Loucy (cell line): ENCODE measurements at regions not wholly inside any gene's neighbourhood (a gene's known extent, or its start where the extent isn't known, plus 50 kb on each side); places are given as distances from the start of the nearest gene placed in this dataset.
"Not testable (repeated sequence)": the region's sequence is repeated elsewhere in the genome, so short reads cannot be mapped to it uniquely, and the experiment has no call there.

Source experiments
- H2AFZ ChIP-seq: fragments of 200-600 bp; sonication (generic); 2 replicates; pipeline ENCODE4 v1.6.0; 2016; ENCODE audit warnings: antibody characterized with exemption, mild to moderate bottlenecking, low read length, moderate library complexity
- H3F3A ChIP-seq: fragments of 200-600 bp; 2 replicates; pipeline ENCODE4 v1.6.0; 2016; ENCODE audit warnings: antibody characterized with exemption, low read depth, mild to moderate bottlenecking
- H3K27me3 ChIP-seq: fragments of 200-600 bp; sonication (generic); 2 replicates; pipeline ENCODE4 v1.6.1; 2014; ENCODE audit warnings: low read length, mild to moderate bottlenecking; ENCODE audit not compliant: insufficient read depth, poor library complexity, severe bottlenecking
- H3K36me3 ChIP-seq: fragments of 200-600 bp; sonication (generic); 2 replicates; pipeline ENCODE4 v1.6.1; 2016; ENCODE audit warnings: low read length; ENCODE audit not compliant: insufficient read depth
- H3K4me1 ChIP-seq: fragments of 200-600 bp; sonication (generic); 2 replicates; pipeline ENCODE4 v1.5.1; 2014; ENCODE audit warnings: low read length, mild to moderate bottlenecking; ENCODE audit not compliant: insufficient read depth, poor library complexity, severe bottlenecking
- H3K4me2 ChIP-seq: fragments of 200-600 bp; sonication (generic); 2 replicates; pipeline ENCODE4 v1.6.0; 2014; ENCODE audit warnings: antibody characterized with exemption, low read length, low read depth, mild to moderate bottlenecking; ENCODE audit not compliant: poor library complexity, severe bottlenecking
- H3K4me3 ChIP-seq: fragments of 200-600 bp; sonication (generic); 2 replicates; pipeline ENCODE4 v1.5.1; 2014; ENCODE audit warnings: low read length, mild to moderate bottlenecking, mixed read lengths; ENCODE audit not compliant: poor library complexity, severe bottlenecking
- H3K79me2 ChIP-seq: fragments of 200-600 bp; sonication (generic); 2 replicates; pipeline ENCODE4 v1.6.1; 2014; ENCODE audit warnings: low read length; ENCODE audit not compliant: insufficient read depth
- H3K9ac ChIP-seq: fragments of 200-600 bp; sonication (generic); 2 replicates; pipeline ENCODE4 v1.6.0; 2014; ENCODE audit warnings: mild to moderate bottlenecking, low read depth, low read length, moderate library complexity; ENCODE audit not compliant: poor library complexity, severe bottlenecking
- H3K9me2 ChIP-seq: fragments of 200-600 bp; sonication (generic); replicated peaks from 2 replicates; pipeline ENCODE4 v1.6.1; 2016; ENCODE audit warnings: low read depth, low read length, mixed read lengths
- H3K9me3 ChIP-seq: fragments of 200-600 bp; sonication (generic); 2 replicates; pipeline ENCODE4 v1.6.1; 2014; ENCODE audit warnings: mild to moderate bottlenecking, antibody characterized with exemption, low read length, low read depth; ENCODE audit not compliant: insufficient read depth
- H4K20me1 ChIP-seq: fragments of 200-600 bp; sonication (generic); 2 replicates; pipeline ENCODE4 v1.6.0; 2014; ENCODE audit warnings: antibody characterized with exemption, low read length, mild to moderate bottlenecking; ENCODE audit not compliant: insufficient read depth, poor library complexity, severe bottlenecking
- EZH2phosphoT487 ChIP-seq: fragments of 200-600 bp; IDR thresholded peaks from 2 replicates; pipeline ENCODE4 v1.6.1; 2018; ENCODE audit warnings: antibody characterized with exemption, mild to moderate bottlenecking, moderate library complexity, borderline replicate concordance
- TF ChIP-seq, protein P1 (sequence below): fragments of 200-600 bp; sonication (generic); conservative IDR thresholded peaks from 2 replicates; pipeline ENCODE4 v1.5.1; 2014; ENCODE audit warnings: mild to moderate bottlenecking, antibody characterized with exemption, low read length

DNA sequence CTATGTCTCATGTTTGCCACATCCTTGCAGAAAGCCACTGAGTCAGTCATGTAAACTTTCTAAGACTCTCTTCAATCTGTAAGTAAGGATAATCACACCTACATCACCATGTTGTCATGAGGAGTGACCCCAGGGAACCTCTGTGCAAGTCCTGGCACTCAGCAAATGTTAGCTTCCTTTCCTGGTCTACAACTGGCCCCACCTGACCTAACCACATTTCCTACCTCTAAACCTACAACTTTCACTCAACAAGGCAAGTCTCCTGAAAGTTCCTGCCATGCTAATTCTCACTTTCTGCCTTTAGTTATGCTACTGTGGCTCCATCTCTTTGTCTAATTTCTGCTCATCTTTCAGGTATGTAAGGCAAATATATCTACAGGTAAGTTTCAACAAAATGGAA lies 72.3 kb upstream of the SEM1 start:
- no peaks in the 10 kb centered on the region for H3K4me1 ChIP-seq
- H3K9me3 ChIP-seq, result no peaks in the 10 kb centered on the region
- no peaks in the 10 kb centered on the region for H3K79me2 ChIP-seq
- H3K4me3 ChIP-seq, result no peak overlapping the region
- H3K9me2 ChIP-seq, result no peaks in the 10 kb centered on the region
- H3K27me3 ChIP-seq, result no peaks in the 10 kb centered on the region
- TF ChIP-seq EZH2phosphoT487, result no peak
- TF ChIP-seq, protein P1, sequence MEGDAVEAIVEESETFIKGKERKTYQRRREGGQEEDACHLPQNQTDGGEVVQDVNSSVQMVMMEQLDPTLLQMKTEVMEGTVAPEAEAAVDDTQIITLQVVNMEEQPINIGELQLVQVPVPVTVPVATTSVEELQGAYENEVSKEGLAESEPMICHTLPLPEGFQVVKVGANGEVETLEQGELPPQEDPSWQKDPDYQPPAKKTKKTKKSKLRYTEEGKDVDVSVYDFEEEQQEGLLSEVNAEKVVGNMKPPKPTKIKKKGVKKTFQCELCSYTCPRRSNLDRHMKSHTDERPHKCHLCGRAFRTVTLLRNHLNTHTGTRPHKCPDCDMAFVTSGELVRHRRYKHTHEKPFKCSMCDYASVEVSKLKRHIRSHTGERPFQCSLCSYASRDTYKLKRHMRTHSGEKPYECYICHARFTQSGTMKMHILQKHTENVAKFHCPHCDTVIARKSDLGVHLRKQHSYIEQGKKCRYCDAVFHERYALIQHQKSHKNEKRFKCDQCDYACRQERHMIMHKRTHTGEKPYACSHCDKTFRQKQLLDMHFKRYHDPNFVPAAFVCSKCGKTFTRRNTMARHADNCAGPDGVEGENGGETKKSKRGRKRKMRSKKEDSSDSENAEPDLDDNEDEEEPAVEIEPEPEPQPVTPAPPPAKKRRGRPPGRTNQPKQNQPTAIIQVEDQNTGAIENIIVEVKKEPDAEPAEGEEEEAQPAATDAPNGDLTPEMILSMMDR, result no peak
- H3K9ac ChIP-seq, result no peak overlapping the region
- H2AFZ ChIP-seq, result no peak overlapping the region
- H4K20me1 ChIP-seq, result no peaks in the 10 kb centered on the region
- no peaks in the 10 kb centered on the region for H3F3A ChIP-seq
- H3K36me3 ChIP-seq, result no peaks in the 10 kb centered on the region
- no peak overlapping the region for H3K4me2 ChIP-seq

DNA sequence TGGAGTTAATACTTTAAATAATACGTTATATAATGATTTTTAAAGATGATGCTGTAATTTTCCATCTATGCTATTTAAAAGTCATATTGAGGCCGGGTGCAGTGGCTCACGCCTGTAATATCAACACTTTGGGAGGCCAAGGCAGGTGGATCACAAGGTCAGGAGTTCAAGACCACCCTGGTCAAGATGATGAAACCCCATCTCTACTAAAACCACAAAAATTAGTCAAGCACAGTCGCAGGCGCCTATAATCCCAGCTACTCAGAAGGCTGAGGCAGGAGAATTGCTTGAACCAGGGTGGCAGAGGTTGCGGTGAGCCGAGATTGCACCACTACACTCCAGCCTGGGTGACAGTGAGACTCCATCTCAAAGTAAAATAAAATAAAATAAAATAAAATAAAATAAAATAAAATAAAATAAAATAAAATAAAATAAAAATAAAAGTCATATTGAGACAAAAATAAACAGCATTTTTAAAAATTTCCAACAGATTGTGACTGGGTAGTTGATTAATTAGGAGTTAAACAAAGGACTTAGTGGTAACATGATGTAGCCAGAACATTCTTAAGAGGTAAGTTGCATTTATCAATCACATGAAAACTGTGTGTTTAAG lies 73.1 kb upstream of the SEM1 start:
- not testable (repeated sequence) for H3K9ac ChIP-seq, H3K36me3 ChIP-seq, H3F3A ChIP-seq, H3K9me3 ChIP-seq, H3K27me3 ChIP-seq, H2AFZ ChIP-seq, H4K20me1 ChIP-seq, H3K4me3 ChIP-seq, H3K79me2 ChIP-seq, H3K4me1 ChIP-seq, H3K9me2 ChIP-seq, H3K4me2 ChIP-seq

DNA sequence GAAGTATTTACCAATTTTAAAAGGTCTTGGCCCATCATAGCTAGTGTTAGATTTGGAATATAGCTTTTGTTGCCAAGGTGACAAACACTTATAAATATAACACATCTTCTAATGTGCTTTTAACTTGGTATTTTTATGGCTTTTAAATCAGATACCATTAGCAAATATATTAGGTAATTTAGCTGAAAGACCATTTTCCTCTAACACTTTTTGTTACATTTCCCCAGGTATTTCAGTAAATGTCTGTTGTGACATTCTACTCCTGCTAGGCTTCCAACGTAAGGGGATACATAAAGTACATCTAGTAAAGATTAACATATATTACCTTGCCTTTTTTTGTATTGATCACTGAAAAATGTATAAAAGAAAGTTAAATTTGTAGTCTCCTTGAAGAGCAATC lies 75.0 kb upstream of the SEM1 start:
- no peak overlapping the region for H3K4me3 ChIP-seq
- no peaks in the 10 kb centered on the region for H3K36me3 ChIP-seq
- no peak overlapping the region for H2AFZ ChIP-seq
- no peaks in the 10 kb centered on the region for H3F3A ChIP-seq
- no peaks in the 10 kb centered on the region for H3K9me2 ChIP-seq
- H3K9ac ChIP-seq, result no peak overlapping the region
- H3K4me2 ChIP-seq, result no peak overlapping the region
- TF ChIP-seq, protein P1, result no peak
- no peak for TF ChIP-seq EZH2phosphoT487
- no peaks in the 10 kb centered on the region for H3K4me1 ChIP-seq
- no peaks in the 10 kb centered on the region for H3K27me3 ChIP-seq
- H3K79me2 ChIP-seq, result no peaks in the 10 kb centered on the region
- no peaks in the 10 kb centered on the region for H3K9me3 ChIP-seq
- H4K20me1 ChIP-seq, result no peaks in the 10 kb centered on the region

DNA sequence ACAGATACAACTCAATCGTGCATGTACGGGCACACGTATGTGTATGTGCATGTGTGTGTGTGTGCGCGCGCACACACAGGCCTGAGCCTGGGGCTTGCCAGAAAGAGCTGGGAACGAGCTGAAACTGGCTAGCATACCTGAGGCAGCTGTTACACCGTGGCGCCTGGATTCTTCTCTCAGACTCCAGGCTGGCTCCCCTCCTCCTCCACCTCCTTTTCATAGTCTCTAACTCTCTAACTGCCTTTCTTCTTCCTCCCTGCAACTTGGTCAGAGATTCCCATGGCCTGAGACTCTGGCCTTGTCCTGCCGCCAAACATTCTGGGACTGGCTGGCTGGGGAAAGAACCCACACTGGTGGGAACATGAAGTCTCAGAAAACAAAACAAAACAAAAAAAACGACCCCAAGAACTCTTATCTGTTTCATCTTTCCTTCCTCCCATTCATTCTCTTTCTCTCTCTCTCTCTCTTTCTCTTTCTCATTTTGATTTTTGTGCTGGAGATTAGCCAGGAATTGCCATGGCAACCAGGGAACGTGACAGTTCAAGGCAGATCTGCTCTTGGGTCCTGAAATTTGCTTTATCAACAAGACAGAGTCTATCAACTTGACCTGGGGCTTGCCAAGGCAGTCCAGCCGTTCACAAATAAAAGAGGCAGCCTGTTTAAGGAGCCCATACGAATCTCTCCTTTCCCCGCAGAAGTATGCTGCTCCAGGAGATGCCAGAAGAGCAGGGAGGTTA lies 76.8 kb upstream of the SEM1 start:
- Histone ChIP-seq H3K9ac (no peak overlapping the region), H3K79me2 (no peaks in the 10 kb centered on the region), H3K9me2 (no peaks in the 10 kb centered on the region), H3K4me3 (no peak overlapping the region), H3K27me3 (no peaks in the 10 kb centered on the region), H3K36me3 (no peaks in the 10 kb centered on the region), H2AFZ (no peak overlapping the region), H3K4me2 (no peak overlapping the region), H3K9me3 (no peaks in the 10 kb centered on the region), H3F3A (no peaks in the 10 kb centered on the region), H3K4me1 (no peaks in the 10 kb centered on the region), H4K20me1 (no peaks in the 10 kb centered on the region)
- TF ChIP-seq, protein P1, result no peak
- no peak for TF ChIP-seq EZH2phosphoT487
